ENCODE measurements at regions not wholly inside any gene's neighbourhood (a gene's known extent, or its start where the extent isn't known, plus 50 kb on each side); places are given as distances from the start of the nearest gene placed in this dataset.

DNA sequence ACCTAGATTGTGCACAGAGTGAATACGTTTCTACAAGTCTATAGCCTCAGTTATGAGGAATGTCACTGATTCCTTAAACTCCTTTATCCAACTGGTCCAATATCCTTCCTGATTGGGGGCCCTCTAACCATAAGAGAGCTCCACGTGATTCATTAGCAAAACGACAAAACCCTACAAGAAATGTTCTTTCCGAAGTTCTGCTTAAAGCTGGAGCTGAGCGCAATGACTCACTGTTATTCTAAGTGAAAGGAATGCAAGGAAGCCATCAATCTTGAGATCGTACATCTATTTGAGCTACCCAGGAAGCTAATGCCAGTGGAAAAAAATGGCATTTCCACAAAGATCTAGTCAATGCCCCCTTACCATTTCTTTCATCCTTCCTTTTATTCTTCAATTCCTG lies 354.9 kb upstream of the CDH20 start:
- no peak overlapping the region for H3K4me3 ChIP-seq (ENCODE audit: low read depth, low read length)
- DNase-seq (ENCODE audit: low read depth), result peak; percentile 80
- in situ Hi-C loops (cut with HindIII; ENCODE audit: low sequenced_read_pairs), result no loop called here
- TF ChIP-seq, protein P1, sequence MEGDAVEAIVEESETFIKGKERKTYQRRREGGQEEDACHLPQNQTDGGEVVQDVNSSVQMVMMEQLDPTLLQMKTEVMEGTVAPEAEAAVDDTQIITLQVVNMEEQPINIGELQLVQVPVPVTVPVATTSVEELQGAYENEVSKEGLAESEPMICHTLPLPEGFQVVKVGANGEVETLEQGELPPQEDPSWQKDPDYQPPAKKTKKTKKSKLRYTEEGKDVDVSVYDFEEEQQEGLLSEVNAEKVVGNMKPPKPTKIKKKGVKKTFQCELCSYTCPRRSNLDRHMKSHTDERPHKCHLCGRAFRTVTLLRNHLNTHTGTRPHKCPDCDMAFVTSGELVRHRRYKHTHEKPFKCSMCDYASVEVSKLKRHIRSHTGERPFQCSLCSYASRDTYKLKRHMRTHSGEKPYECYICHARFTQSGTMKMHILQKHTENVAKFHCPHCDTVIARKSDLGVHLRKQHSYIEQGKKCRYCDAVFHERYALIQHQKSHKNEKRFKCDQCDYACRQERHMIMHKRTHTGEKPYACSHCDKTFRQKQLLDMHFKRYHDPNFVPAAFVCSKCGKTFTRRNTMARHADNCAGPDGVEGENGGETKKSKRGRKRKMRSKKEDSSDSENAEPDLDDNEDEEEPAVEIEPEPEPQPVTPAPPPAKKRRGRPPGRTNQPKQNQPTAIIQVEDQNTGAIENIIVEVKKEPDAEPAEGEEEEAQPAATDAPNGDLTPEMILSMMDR (IDR thresholded peaks at IDR 0.05; ENCODE audit: low read depth, low read length, missing control alignments), result no peak

DNA sequence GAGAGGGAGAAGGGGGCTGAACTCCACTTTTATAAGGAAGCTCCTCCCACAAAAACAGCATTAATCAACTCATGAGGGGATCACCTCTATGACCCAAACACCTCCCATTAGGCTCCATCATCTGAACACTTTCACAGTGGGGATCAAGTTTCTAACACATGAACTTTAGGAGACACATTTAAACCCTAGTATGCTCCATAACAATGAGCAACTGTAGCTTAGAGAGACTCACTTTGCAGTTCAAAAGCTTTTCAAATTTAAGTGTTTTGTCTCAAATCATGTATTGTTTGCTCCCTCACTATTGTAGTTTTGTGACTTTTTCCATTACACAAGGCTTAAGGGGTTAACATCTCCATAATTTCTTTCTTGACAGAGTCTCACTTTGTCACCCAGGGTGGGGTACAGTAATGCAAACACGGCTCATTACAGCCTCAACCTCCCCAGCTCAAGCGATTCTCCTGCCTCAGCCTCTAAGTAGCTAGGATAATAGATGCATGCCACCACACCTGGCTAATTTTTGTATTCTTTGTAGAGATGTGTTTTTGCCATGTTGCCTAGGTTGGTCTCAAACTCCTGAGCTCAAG lies 352.7 kb upstream of the CDH20 start:
- DNase-seq (ENCODE audit: low read depth), result no peak
- in situ Hi-C loops (cut with HindIII; ENCODE audit: low sequenced_read_pairs), result no loop called here
- H3K4me3 ChIP-seq (ENCODE audit: low read depth, low read length), result no peak overlapping the region
- TF ChIP-seq, protein P1 (IDR thresholded peaks at IDR 0.05; ENCODE audit: low read depth, low read length, missing control alignments), result no peak

DNA sequence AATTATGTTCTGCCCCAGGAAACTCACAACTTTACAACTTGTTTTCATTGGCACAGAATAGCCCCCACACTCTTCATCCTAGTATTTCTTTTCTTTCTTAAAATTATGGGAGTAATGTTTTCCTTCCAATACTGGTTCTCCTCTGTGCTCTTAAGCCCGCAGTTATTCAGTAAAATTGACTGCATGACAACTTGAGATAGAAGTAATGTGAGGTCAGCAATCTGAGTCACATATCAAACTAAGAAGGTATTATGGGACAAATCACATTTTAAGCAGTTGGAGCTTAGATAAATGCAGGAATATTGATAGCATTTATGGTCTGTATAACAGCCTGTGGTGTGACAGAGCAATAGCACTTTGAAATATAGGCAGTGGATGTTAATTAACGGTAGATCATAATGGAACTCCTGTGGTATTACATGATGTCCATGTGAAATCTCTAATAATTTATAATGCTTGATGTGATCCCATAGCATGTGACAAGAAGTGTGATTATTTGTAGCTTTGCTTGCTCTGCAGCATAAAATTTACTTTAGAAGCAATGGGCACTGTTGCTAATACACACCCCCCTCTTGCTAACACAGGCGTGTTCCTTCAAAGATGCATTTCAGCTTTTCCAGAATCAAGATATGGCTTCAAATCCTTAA lies 351.4 kb upstream of the CDH20 start:
- DNase-seq (ENCODE audit: low read depth), result no peak
- H3K4me3 ChIP-seq (ENCODE audit: low read depth, low read length), result no peak overlapping the region
- in situ Hi-C loops (cut with HindIII; ENCODE audit: low sequenced_read_pairs), result no loop called here
- TF ChIP-seq, protein P1 (IDR thresholded peaks at IDR 0.05; ENCODE audit: low read depth, low read length, missing control alignments), result no peak

DNA sequence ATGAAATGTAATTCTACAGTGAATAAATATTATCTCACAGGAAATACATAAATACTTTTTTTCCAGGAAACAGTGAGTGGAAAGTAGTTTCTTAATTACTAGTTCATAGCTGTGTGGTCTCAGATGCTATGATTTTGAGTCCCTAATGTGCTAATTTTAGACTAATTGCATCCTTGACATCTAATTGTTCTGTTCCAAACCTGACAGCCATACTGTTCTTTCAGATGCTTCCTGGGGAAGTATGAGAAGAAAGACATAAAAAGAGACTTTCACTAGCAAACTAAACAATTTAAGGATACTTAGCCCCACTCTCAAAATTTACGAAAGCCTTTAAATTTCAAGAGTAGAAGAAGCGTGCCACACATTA lies 350.9 kb upstream of the CDH20 start:
- in situ Hi-C loops (cut with HindIII; ENCODE audit: low sequenced_read_pairs), result no loop called here
- H3K4me3 ChIP-seq (ENCODE audit: low read depth, low read length), result no peak overlapping the region
- DNase-seq (ENCODE audit: low read depth), result no peak
- TF ChIP-seq, protein P1 (IDR thresholded peaks at IDR 0.05; ENCODE audit: low read depth, low read length, missing control alignments), result no peak

DNA sequence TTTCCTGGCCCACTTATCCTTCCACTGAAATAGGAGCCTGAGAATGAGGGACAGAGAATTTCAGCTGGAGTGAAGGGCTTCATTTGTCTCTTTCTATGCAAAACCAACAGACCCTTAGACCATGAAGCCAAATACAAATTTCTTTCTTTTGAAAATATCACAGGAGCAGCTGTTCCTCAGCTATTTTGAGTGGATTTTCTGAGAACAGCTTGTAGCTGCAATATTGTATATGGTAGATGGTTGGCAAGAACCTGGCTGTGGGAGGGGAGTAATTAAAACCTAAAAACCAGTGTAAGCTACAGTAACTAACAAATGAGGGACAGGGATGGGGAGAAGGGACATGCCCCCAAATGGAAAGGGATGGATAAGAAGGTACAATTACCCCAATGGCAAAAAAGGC lies 350.3 kb upstream of the CDH20 start:
- in situ Hi-C loops (cut with HindIII; ENCODE audit: low sequenced_read_pairs), result no loop called here
- DNase-seq (ENCODE audit: low read depth), result no peak
- TF ChIP-seq, protein P1 (IDR thresholded peaks at IDR 0.05; ENCODE audit: low read depth, low read length, missing control alignments), result no peak

DNA sequence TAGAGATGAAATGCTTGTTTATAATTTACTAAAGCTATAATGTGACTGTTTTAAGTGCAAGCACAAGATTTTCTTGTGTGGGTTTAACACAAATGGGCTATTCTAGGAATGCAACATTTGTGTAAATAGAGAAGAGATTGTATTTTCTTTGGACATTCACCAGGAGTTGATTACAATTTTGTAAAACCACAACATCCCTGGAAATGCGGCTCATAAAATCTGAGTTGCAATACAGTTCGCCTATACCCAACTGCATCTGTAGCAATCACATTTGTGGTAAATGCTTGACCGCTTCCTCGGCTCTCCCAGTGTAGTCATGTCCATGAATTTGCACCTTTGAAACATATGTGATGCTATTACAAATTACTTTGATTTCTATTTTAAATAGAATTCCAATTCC lies 348.7 kb upstream of the CDH20 start:
- in situ Hi-C loops (cut with HindIII; ENCODE audit: low sequenced_read_pairs), result no loop called here
- TF ChIP-seq, protein P1 (IDR thresholded peaks at IDR 0.05; ENCODE audit: low read depth, low read length, missing control alignments), result no peak
- peak; percentile 96 for DNase-seq (ENCODE audit: low read depth)
- no peak overlapping the region for H3K4me3 ChIP-seq (ENCODE audit: low read depth, low read length)

More for the DNA sequence above, 350.3 kb upstream of the CDH20 start:
- no peak overlapping the region for H3K4me3 ChIP-seq (ENCODE audit: low read depth, low read length)

All from astrocyte of the cerebellum (primary cell).